Left renal cortex interstitium (tissue), 4 donors: ENCODE measurements at regions not wholly inside any gene's neighbourhood (a gene's known extent, or its start where the extent isn't known, plus 50 kb on each side); places are given as distances from the start of the nearest gene placed in this dataset.

ENCODE experiments used
- DNase-seq, 4 donors: peaks; one replicate each; pipeline ENCODE4 v3.0.0-alpha.2; 2013; ENCODE audit warnings: low read depth in 4 of 4, low spot score in 2 of 4, missing footprints in 1 of 4

GRCh38 chr2:239545741-239546392, 145.0 kb upstream of the HDAC4 start:
- DNase-seq, result no peak

- DNase-seq, result no peak
These were observed 144.2 kb upstream of the HDAC4 start for GRCh38 chr2:239544918-239545465.

GRCh38 chr2:239544143-239544917, 143.5 kb upstream of the HDAC4 start:
- DNase-seq, result no peak

- no peak for DNase-seq
These were observed 142.9 kb upstream of the HDAC4 start for GRCh38 chr2:239543702-239544101.

- DNase-seq, result no peak
These were observed 139.4 kb upstream of the HDAC4 start for GRCh38 chr2:239540174-239540573.

- DNase-seq, result no peak
These were observed 138.9 kb upstream of the HDAC4 start for GRCh38 chr2:239539776-239540100.

GRCh38 chr2:239539083-239539775, 138.4 kb upstream of the HDAC4 start:
- DNase-seq, result no peak

GRCh38 chr2:239538357-239539052, 137.7 kb upstream of the HDAC4 start:
- no peak for DNase-seq

GRCh38 chr2:239537633-239538356, 137.0 kb upstream of the HDAC4 start:
- DNase-seq, result no peak

- no peak for DNase-seq
These were observed 135.4 kb upstream of the HDAC4 start for GRCh38 chr2:239536186-239536585.

- DNase-seq, result no peak
These were observed 134.8 kb upstream of the HDAC4 start for GRCh38 chr2:239535413-239536144.

GRCh38 chr2:239534581-239535412, 134.0 kb upstream of the HDAC4 start:
- DNase-seq, result no peak

- DNase-seq, result no peak
These were observed 132.9 kb upstream of the HDAC4 start for GRCh38 chr2:239533569-239534316.

GRCh38 chr2:239532859-239533258, 132.0 kb upstream of the HDAC4 start:
- peak in 1 of 4 donors; percentile 55 for DNase-seq

- no peak for DNase-seq
These were observed 131.4 kb upstream of the HDAC4 start for GRCh38 chr2:239532250-239532649.

GRCh38 chr2:239531456-239532241, 130.8 kb upstream of the HDAC4 start:
- DNase-seq, result no peak

- DNase-seq, result no peak
These were observed 130.0 kb upstream of the HDAC4 start for GRCh38 chr2:239530749-239531316.
